Aorta (tissue), 5 donors: ENCODE measurements at regions not wholly inside any gene's neighbourhood (a gene's known extent, or its start where the extent isn't known, plus 50 kb on each side); places are given as distances from the start of the nearest gene placed in this dataset.

Experiments
- ATAC-seq: fragments of 200-7000 bp; cut with Tn5 transposase; one replicate; pipeline ENCODE4 v1.9.1; 2022; ENCODE audit warnings: moderate library complexity; ENCODE audit not compliant: low FRiP score
- DNase-seq, 2 donors: peaks; one replicate each; pipeline ENCODE4 v3.0.0-alpha.2; 2020
- H3K27ac ChIP-seq, 2 donors: one replicate each; pipeline ENCODE4 v1.5.1; 2013; ENCODE audit warnings: low read length in 2 of 2, mild to moderate bottlenecking in 2 of 2, moderate library complexity in 2 of 2, control low read depth in 1 of 2, inconsistent platforms in 1 of 2, low read depth in 1 of 2
- H3K27me3 ChIP-seq, 2 donors: one replicate each; pipeline ENCODE4 v1.6.1; 2013; ENCODE audit warnings: control low read depth in 1 of 2, low read length in 1 of 2, mild to moderate bottlenecking in 1 of 2, moderate library complexity in 1 of 2; ENCODE audit not compliant: insufficient read depth in 2 of 2, control insufficient read depth in 1 of 2
- H3K36me3 ChIP-seq, 2 donors: one replicate each; pipeline ENCODE4 v1.6.1; 2013; ENCODE audit warnings: control low read depth in 1 of 2, low read length in 1 of 2, mild to moderate bottlenecking in 1 of 2; ENCODE audit not compliant: insufficient read depth in 2 of 2, control insufficient read depth in 1 of 2
- H3K4me1 ChIP-seq, 2 donors: one replicate each; pipeline ENCODE4 v1.6.1; 2013; ENCODE audit warnings: low read length in 2 of 2, control low read depth in 1 of 2, mild to moderate bottlenecking in 1 of 2, moderate library complexity in 1 of 2; ENCODE audit not compliant: insufficient read depth in 2 of 2, control insufficient read depth in 1 of 2
- H3K4me3 ChIP-seq, 2 donors: one replicate each; pipeline ENCODE4 v1.5.1; 2013; ENCODE audit warnings: low read length in 2 of 2, control low read depth in 1 of 2, mild to moderate bottlenecking in 1 of 2
- H3K9me3 ChIP-seq: one replicate; pipeline ENCODE4 v1.6.1; 2013; ENCODE audit warnings: mild to moderate bottlenecking, low read length; ENCODE audit not compliant: control insufficient read depth
- WGBS, 2 donors: extraction: QIAGEN DNeasy Blood & Tissue Kit; methylation state at CpG; one replicate each; pipeline ENCODE4 v1.1.7; 2013; 5-methylcytosine and 5-hydroxymethylcytosine counted together
- intact Hi-C, 2 donors: fragments of 100-400 bp; cut with DNase I; formaldehyde crosslinking; loops; one replicate each; pipeline versions ENCODE4 v1.14.2 to v1.15.0; 2022
- donor health status: healthy with polysubstance abuse.
- donor health status: Bipolar disorder and iron deficiency.
- donor health status: DM: no; HTN: no; CAD: no.
- donor health status: DM: no; HTN: no; CAD: no.
- donor health status: DM: yes; HTN: yes; CAD: no.

GRCh38 chr2:6231166-6231565 lies 539.0 kb downstream of the SOX11 start:
- intact Hi-C loops = no loop called here
- Histone ChIP-seq H3K4me1 (no peaks in the 10 kb centered on the region), H3K27ac (no peak overlapping the region), H3K27me3 (no peaks in the 10 kb centered on the region), H3K4me3 (no peak overlapping the region), H3K36me3 (no peaks in the 10 kb centered on the region), H3K9me3 (no peaks in the 10 kb centered on the region)
- DNase-seq = no peak
- WGBS, 2 donors = 89 to 93% methylated on average over 5 of the region's 5 CpGs
- ATAC-seq = no peak

DNA sequence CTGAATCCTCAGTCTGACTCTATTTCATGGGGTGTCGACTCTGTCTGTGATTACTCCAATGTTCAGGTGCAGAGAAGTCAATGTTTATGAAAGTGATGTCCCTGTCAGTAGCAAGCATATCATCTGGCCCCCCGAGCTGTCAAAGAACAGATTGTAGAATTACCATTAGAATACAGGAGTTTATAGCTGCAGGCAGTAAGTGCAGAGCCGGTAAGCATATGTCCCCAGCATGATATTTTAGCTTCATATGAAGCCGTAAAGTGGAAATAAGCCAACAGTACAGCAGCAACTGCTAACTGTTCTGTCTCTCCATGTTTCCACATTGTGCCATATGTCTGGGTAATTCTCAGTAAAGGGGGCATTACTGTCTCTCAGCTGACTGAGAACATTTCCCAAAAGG lies 541.8 kb downstream of the SOX11 start:
- no peaks in the 10 kb centered on the region for H3K36me3 ChIP-seq
- WGBS, 2 donors = 79 to 80% methylated on average over 4 of the region's 4 CpGs
- H3K4me1 ChIP-seq = no peaks in the 10 kb centered on the region
- intact Hi-C loops = no loop called here
- no peak overlapping the region for H3K4me3 ChIP-seq
- H3K27ac ChIP-seq = no peak overlapping the region
- DNase-seq (no peak), ATAC-seq (no peak)
- no peaks in the 10 kb centered on the region for H3K9me3 ChIP-seq
- H3K27me3 ChIP-seq = no peaks in the 10 kb centered on the region

DNA sequence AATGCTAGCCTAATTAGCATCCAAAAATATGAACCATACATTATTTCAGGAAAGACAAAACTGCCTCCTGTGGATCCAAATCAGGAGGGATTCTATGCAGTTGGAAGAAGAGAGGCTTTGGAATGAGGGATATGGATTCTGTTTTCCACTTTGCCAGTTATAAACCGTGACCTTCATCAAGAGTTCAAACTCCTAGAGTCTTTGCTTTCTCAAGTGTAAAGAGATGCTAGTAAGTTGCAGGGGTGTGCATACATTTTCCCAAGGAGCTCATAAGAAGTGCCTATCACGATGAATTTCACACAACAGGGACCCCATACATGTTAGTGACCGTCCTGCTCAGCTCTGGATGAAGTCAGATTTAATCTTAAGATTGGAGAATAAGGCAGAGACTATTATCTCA lies 542.5 kb downstream of the SOX11 start:
- Histone ChIP-seq H3K27ac (no peak overlapping the region), H3K9me3 (no peaks in the 10 kb centered on the region), H3K4me3 (no peak overlapping the region), H3K36me3 (no peaks in the 10 kb centered on the region), H3K27me3 (no peaks in the 10 kb centered on the region), H3K4me1 (no peaks in the 10 kb centered on the region)
- intact Hi-C loops = no loop called here
- DNase-seq = no peak
- ATAC-seq = no peak
- WGBS, 2 donors = 71 to 73% methylated on average over 3 of the region's 3 CpGs

DNA sequence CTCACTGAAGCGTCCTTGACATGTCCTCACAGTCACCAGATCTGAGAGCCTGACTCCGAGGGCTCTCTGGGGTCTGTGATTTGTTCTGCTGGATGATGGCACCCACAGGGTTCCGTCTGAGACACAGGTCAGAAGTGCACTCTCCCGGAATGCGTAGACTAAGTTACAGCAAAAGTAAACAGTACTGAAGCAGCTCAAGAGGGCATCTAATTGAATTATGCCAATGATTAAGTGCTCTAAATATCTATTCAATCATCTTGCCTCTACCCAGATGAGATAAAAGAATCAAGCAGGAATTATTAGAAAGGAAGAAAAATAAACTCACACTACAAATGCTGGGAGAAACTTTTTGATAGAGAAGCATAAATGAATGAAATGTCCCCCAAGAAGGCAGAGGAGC lies 544.1 kb downstream of the SOX11 start:
- no peak for ATAC-seq
- Histone ChIP-seq H3K9me3 (no peaks in the 10 kb centered on the region), H3K4me1 (no peaks in the 10 kb centered on the region), H3K36me3 (no peaks in the 10 kb centered on the region), H3K27me3 (no peaks in the 10 kb centered on the region), H3K27ac (no peak overlapping the region), H3K4me3 (no peak overlapping the region)
- intact Hi-C loops = no loop called here
- 15 to 20% methylated on average over 5 of the region's 5 CpGs for WGBS, 2 donors
- no peak for DNase-seq

DNA sequence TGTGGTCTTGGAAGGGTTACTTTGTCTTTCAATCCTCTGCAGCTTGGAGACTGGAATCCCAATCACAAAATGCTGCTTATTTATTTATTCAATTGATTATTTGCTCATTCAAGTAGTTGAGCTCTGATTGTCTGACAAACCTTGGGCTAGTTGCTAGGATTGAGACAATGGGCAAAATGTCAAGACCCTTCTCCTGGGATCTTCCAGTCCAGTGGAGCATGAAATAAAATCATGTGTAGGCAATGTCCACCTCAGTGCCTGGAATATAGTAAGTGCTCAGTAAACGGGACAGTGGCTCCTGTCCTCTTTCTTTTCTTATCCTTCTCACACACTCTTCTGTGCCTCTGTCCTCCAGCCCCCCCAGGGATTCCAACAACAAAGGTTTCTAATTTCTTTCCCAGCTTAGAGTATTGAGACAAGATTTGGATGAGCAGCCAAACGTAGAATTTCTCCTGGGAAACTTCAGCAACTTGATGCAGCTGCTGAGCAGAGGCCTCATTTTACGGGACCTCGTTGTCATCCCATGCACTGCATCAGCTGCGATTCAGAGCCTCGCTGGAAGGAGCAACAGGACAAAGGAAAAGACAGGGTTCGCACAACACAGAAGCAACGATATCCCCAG lies 545.0 kb downstream of the SOX11 start:
- no peak for ATAC-seq
- DNase-seq = no peak
- no peaks in the 10 kb centered on the region for H3K9me3 ChIP-seq
- H3K4me3 ChIP-seq = no peak overlapping the region
- no peaks in the 10 kb centered on the region for H3K36me3 ChIP-seq
- H3K4me1 ChIP-seq = no peaks in the 10 kb centered on the region
- no peaks in the 10 kb centered on the region for H3K27me3 ChIP-seq
- intact Hi-C loops = no loop called here
- WGBS, 2 donors = 83 to 87% methylated on average over 8 of the region's 8 CpGs
- H3K27ac ChIP-seq = no peak overlapping the region

- intact Hi-C loops = no loop called here
Measured at GRCh38 chr2:6249557-6249956, 557.4 kb downstream of the SOX11 start.

GRCh38 chr2:6254441-6254840 lies 562.3 kb downstream of the SOX11 start:
- Histone ChIP-seq H3K4me3 (no peak overlapping the region), H3K27me3 (no peaks in the 10 kb centered on the region), H3K4me1 (no peaks in the 10 kb centered on the region), H3K36me3 (no peaks in the 10 kb centered on the region), H3K9me3 (no peaks in the 10 kb centered on the region), H3K27ac (no peak overlapping the region)
- no peak for ATAC-seq
- intact Hi-C loops = no loop called here
- DNase-seq = no peak
- WGBS, 2 donors = 3 to 52% methylated on average over 2 of the region's 2 CpGs

More at GRCh38 chr2:6249557-6249956, 557.4 kb downstream of the SOX11 start:
- DNase-seq = no peak
- ATAC-seq = no peak
- Histone ChIP-seq H3K4me3 (no peak overlapping the region), H3K27ac (no peak overlapping the region), H3K36me3 (no peaks in the 10 kb centered on the region), H3K9me3 (no peaks in the 10 kb centered on the region), H3K4me1 (no peaks in the 10 kb centered on the region), H3K27me3 (no peaks in the 10 kb centered on the region)
- WGBS, 2 donors = 60 to 62% methylated on average over 5 of the region's 5 CpGs

DNA sequence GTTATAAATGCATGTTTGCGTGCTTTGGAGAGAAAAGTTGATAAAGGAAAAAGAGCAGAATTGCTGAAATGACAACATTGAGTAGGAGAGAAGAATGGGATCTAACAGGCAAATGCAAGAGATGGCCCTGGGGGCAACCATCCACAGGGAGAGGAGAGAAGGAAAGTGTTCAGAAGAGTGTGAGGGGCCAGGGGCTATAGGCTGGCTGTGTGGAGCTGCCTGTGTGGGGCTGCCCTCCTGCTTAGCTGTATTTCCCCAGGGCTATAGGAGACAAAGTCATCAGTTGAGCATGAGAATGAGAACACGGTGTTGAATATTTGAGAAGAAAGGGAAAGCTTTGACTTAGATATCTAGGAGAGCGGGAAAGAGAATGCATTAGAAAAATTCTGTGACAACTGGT lies 572.0 kb downstream of the SOX11 start:
- ATAC-seq (no peak), DNase-seq (no peak)
- Histone ChIP-seq H3K9me3 (peaks cover 5% of the 10 kb centered on the region), H3K36me3 (no peaks in the 10 kb centered on the region), H3K27ac (no peak overlapping the region), H3K4me3 (no peak overlapping the region), H3K4me1 (no peaks in the 10 kb centered on the region), H3K27me3 (no peaks in the 10 kb centered on the region)
- WGBS, 2 donors = 73 to 92% methylated on average over 3 of the region's 3 CpGs
- intact Hi-C loops = no loop called here

DNA sequence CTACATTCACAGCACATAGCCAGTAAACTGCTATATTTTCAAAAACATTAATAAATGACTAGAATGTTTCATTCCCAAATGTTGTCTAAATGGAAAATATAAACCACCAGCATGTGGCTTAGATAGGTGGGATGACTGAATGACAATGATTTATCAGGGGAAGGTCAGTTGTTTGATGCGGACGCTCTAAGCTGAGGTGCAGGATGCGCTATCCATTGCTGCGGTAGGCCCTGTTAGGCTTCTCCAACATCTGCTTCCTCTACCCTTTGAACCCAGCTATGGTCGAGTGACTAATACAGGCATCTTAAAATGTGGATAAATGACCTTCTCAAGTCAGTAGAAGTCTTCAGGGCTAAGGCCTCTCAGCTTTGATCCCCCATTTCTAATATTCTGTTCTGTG lies 584.2 kb downstream of the CMPK2 start:
- no peaks in the 10 kb centered on the region for H3K9me3 ChIP-seq
- DNase-seq (no peak), ATAC-seq (no peak)
- H3K27me3 ChIP-seq = no peaks in the 10 kb centered on the region
- H3K36me3 ChIP-seq = no peaks in the 10 kb centered on the region
- 82 to 83% methylated on average over 5 of the region's 5 CpGs for WGBS, 2 donors
- H3K27ac ChIP-seq = no peak overlapping the region
- no peaks in the 10 kb centered on the region for H3K4me1 ChIP-seq
- intact Hi-C loops = no loop called here
- H3K4me3 ChIP-seq = no peak overlapping the region
